ENCODE measurements at regions not wholly inside any gene's neighbourhood (a gene's known extent, or its start where the extent isn't known, plus 50 kb on each side); places are given as distances from the start of the nearest gene placed in this dataset.
"Not testable (repeated sequence)": the region's sequence is repeated elsewhere in the genome, so short reads cannot be mapped to it uniquely, and the experiment has no call there.

- Mint-ChIP-seq H3K36me3 (ENCODE audit: insufficient read depth, unreplicated experiment) (no peaks in the 10 kb centered on the region), H3K4me3 (ENCODE audit: unreplicated experiment) (no peak overlapping the region), H3K9me3 (ENCODE audit: unreplicated experiment) (no peaks in the 10 kb centered on the region), H3K4me1 (ENCODE audit: low read depth, unreplicated experiment) (no peaks in the 10 kb centered on the region), H3K27ac (ENCODE audit: unreplicated experiment) (no peak overlapping the region), H3K27me3 (ENCODE audit: insufficient read depth, unreplicated experiment) (no peaks in the 10 kb centered on the region)
- no peak for TF ChIP-seq CTCF (IDR thresholded peaks at IDR 0.05; ENCODE audit: insufficient read depth in 1 of 2, low read depth in 1 of 2, low read length in 1 of 2, severe bottlenecking in 1 of 2, unreplicated experiment in 1 of 2)
- Histone ChIP-seq H3K27me3 (replicated peaks; ENCODE audit: control insufficient read depth, insufficient read depth, low read length) (no peaks in the 10 kb centered on the region), H3K36me3 (ENCODE audit: control insufficient read depth, insufficient read depth, low read length) (no peaks in the 10 kb centered on the region), H3K9me3 (peaks cover 33% of the 10 kb centered on the region), H3K4me3 (ENCODE audit: low read depth, low read length) (no peak overlapping the region), H3K4me1 (no peaks in the 10 kb centered on the region)
- DNase-seq = no peak
- intact Hi-C loops (cut with micrococcal nuclease; ENCODE audit: unreplicated experiment) = no loop called here
- POLR2A ChIA-PET = no interaction called here
- no TSS peak for BruUV-seq (replicated peaks)
- CTCF ChIA-PET = no interaction called here
These were observed 207.2 kb upstream of the TRIM48 start for GRCh38 chr11:55054723-55055122.

- POLR2A ChIA-PET; H3K36me3 ChIP-seq (ENCODE audit: control insufficient read depth, insufficient read depth, low read length); BruUV-seq (replicated peaks); H3K27me3 ChIP-seq (replicated peaks; ENCODE audit: control insufficient read depth, insufficient read depth, low read length); CTCF ChIA-PET; H3K27me3 Mint-ChIP-seq (ENCODE audit: insufficient read depth, unreplicated experiment); H3K9me3 ChIP-seq; H3K36me3 Mint-ChIP-seq (ENCODE audit: insufficient read depth, unreplicated experiment); intact Hi-C loops (cut with micrococcal nuclease; ENCODE audit: unreplicated experiment); H3K4me1 ChIP-seq; H3K27ac Mint-ChIP-seq (ENCODE audit: unreplicated experiment); H3K4me3 Mint-ChIP-seq (ENCODE audit: unreplicated experiment); H3K4me3 ChIP-seq (ENCODE audit: low read depth, low read length); H3K4me1 Mint-ChIP-seq (ENCODE audit: low read depth, unreplicated experiment): not testable (repeated sequence)
- DNase-seq = peak in 1 of 2 experiments; percentile 14
- peaks cover 48% of the 10 kb centered on the region for H3K9me3 Mint-ChIP-seq (ENCODE audit: unreplicated experiment)
These were observed 177.4 kb upstream of the TRIM48 start for GRCh38 chr11:55084588-55084987.

GRCh38 chr11:55106391-55106790, 155.6 kb upstream of the TRIM48 start:
- H3K4me1 ChIP-seq = no peaks in the 10 kb centered on the region
- no peaks in the 10 kb centered on the region for H3K36me3 Mint-ChIP-seq (ENCODE audit: insufficient read depth, unreplicated experiment)
- ChIA-PET CTCF (no interaction called here), POLR2A (no interaction called here)
- H3K4me1 Mint-ChIP-seq (ENCODE audit: low read depth, unreplicated experiment) = no peaks in the 10 kb centered on the region
- H3K4me3 Mint-ChIP-seq (ENCODE audit: unreplicated experiment) = no peak overlapping the region
- intact Hi-C loops (cut with micrococcal nuclease; ENCODE audit: unreplicated experiment) = no loop called here
- TF ChIP-seq CTCF (IDR thresholded peaks at IDR 0.05; ENCODE audit: insufficient read depth in 1 of 2, low read depth in 1 of 2, low read length in 1 of 2, severe bottlenecking in 1 of 2, unreplicated experiment in 1 of 2) = no peak
- H3K27ac Mint-ChIP-seq (ENCODE audit: unreplicated experiment) = no peak overlapping the region
- no peak overlapping the region for H3K4me3 ChIP-seq (ENCODE audit: low read depth, low read length)
- H3K27me3 ChIP-seq (replicated peaks; ENCODE audit: control insufficient read depth, insufficient read depth, low read length) = no peaks in the 10 kb centered on the region
- BruUV-seq (replicated peaks) = no TSS peak
- DNase-seq = no peak
- H3K27me3 Mint-ChIP-seq (ENCODE audit: insufficient read depth, unreplicated experiment) = no peaks in the 10 kb centered on the region
- no peaks in the 10 kb centered on the region for H3K36me3 ChIP-seq (ENCODE audit: control insufficient read depth, insufficient read depth, low read length)
- H3K9me3 Mint-ChIP-seq (ENCODE audit: unreplicated experiment) = peaks cover 19% of the 10 kb centered on the region
- peaks cover 10% of the 10 kb centered on the region; the same call in 1 of the 2 replicates for H3K9me3 ChIP-seq

Data from Caco-2 (cell line).